Astrocyte (in vitro differentiated cells and primary cell): ENCODE measurements at regions not wholly inside any gene's neighbourhood (a gene's known extent, or its start where the extent isn't known, plus 50 kb on each side); places are given as distances from the start of the nearest gene placed in this dataset.

Source experiments
- EZH2 ChIP-seq: IDR thresholded peaks from 2 replicates; pipeline ENCODE4 v1.6.1; 2012; ENCODE audit warnings: mild to moderate bottlenecking, low read length, inconsistent platforms; ENCODE audit not compliant: insufficient read depth
- TF ChIP-seq, protein P1 (sequence below): IDR thresholded peaks from 2 replicates; pipeline ENCODE4 v1.5.1; 2011; ENCODE audit warnings: low read depth, mild to moderate bottlenecking, inconsistent platforms, low read length, moderate library complexity; ENCODE audit not compliant: insufficient read depth

DNA sequence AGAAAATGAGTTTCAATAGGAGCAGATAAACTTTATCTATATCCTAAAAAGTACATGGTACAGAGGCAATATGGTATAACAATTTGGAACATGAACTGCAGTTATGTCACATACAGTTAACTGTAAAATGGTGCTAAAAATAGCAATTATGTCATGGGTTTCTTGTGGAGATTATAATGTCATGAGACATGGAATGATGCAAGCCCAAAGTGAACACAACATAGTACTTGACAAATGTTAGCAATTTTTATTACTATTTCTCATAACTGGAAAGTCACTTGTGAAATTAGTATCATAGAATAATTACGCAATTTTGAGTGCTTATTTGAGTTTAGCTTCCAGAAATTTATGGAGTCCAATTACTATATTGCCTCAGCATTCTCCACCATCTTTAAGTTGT is 1263.4 kb downstream of the DSC3 start:
- TF ChIP-seq, protein P1, sequence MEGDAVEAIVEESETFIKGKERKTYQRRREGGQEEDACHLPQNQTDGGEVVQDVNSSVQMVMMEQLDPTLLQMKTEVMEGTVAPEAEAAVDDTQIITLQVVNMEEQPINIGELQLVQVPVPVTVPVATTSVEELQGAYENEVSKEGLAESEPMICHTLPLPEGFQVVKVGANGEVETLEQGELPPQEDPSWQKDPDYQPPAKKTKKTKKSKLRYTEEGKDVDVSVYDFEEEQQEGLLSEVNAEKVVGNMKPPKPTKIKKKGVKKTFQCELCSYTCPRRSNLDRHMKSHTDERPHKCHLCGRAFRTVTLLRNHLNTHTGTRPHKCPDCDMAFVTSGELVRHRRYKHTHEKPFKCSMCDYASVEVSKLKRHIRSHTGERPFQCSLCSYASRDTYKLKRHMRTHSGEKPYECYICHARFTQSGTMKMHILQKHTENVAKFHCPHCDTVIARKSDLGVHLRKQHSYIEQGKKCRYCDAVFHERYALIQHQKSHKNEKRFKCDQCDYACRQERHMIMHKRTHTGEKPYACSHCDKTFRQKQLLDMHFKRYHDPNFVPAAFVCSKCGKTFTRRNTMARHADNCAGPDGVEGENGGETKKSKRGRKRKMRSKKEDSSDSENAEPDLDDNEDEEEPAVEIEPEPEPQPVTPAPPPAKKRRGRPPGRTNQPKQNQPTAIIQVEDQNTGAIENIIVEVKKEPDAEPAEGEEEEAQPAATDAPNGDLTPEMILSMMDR: no peak
- no peak for TF ChIP-seq EZH2
